Keratinocyte (primary cell): ENCODE measurements at regions not wholly inside any gene's neighbourhood (a gene's known extent, or its start where the extent isn't known, plus 50 kb on each side); places are given as distances from the start of the nearest gene placed in this dataset.

Experiments
- DNase-seq: peaks from one replicate; pipeline ENCODE4 v3.0.0-alpha.2; 2011; ENCODE audit warnings: low read depth, missing footprints, low spot score
- FAIRE-seq: peaks from 2 replicates; lab custom pipeline; 2011; peaks lifted over from hg19 to GRCh38; lab: Jason Lieb, UNC
- H2AFZ ChIP-seq: 2 replicates; pipeline ENCODE4 v1.6.0; 2012; ENCODE audit warnings: low read length, control low read depth, inconsistent platforms; ENCODE audit not compliant: control insufficient read depth
- H3K27ac ChIP-seq: 2 replicates; pipeline ENCODE4 v1.5.1; 2011; ENCODE audit warnings: low read length; ENCODE audit not compliant: control insufficient read depth, insufficient read depth
- H3K27me3 ChIP-seq: 3 replicates; pipeline ENCODE4 v1.6.0; 2011; ENCODE audit warnings: low read length; ENCODE audit not compliant: control insufficient read depth, insufficient read depth; ENCODE audit errors: extremely low read depth
- H3K36me3 ChIP-seq, 2 experiments: 2 replicates in 1 of 2; 3 replicates in 1 of 2; pipeline ENCODE4 v1.5.1; 2011; ENCODE audit warnings: low read length in 2 of 2, mild to moderate bottlenecking in 1 of 2; ENCODE audit not compliant: control insufficient read depth in 2 of 2, insufficient read depth in 2 of 2; ENCODE audit errors: extremely low read depth in 1 of 2
- H3K4me1 ChIP-seq: 3 replicates; pipeline ENCODE4 v1.5.1; 2011; ENCODE audit warnings: low read length; ENCODE audit not compliant: control insufficient read depth, insufficient read depth; ENCODE audit errors: extremely low read depth
- H3K4me2 ChIP-seq: 3 replicates; pipeline ENCODE4 v1.6.0; 2011; ENCODE audit warnings: low read depth, low read length; ENCODE audit not compliant: control insufficient read depth, insufficient read depth; ENCODE audit errors: extremely low read depth
- H3K4me3 ChIP-seq, 3 experiments: fragments of 200-600 bp in 1 of 3; sonication (generic) in 1 of 3; 2 replicates in 2 of 3; 3 replicates in 1 of 3; pipeline ENCODE4 v1.5.1; 2011 to 2016; ENCODE audit warnings: low read length in 3 of 3, mild to moderate bottlenecking in 3 of 3, control low read depth in 2 of 3, inconsistent platforms in 1 of 3, low read depth in 1 of 3, mixed read lengths in 1 of 3, mixed run types in 1 of 3, moderate library complexity in 1 of 3; ENCODE audit not compliant: control insufficient read depth in 2 of 3, insufficient read depth in 2 of 3; ENCODE audit errors: extremely low read depth in 1 of 3
- H3K79me2 ChIP-seq: 2 replicates; pipeline ENCODE4 v1.6.0; 2012; ENCODE audit warnings: low read length; ENCODE audit not compliant: control insufficient read depth, insufficient read depth
- H3K9ac ChIP-seq: 3 replicates; pipeline ENCODE4 v1.6.0; 2011; ENCODE audit warnings: low read length; ENCODE audit not compliant: control insufficient read depth, insufficient read depth; ENCODE audit errors: extremely low read depth
- H3K9me1 ChIP-seq: 3 replicates; pipeline ENCODE4 v1.6.0; 2011; ENCODE audit warnings: low read length; ENCODE audit not compliant: control insufficient read depth, insufficient read depth; ENCODE audit errors: extremely low read depth
- H3K9me3 ChIP-seq: 2 replicates; pipeline ENCODE4 v1.5.1; 2012; ENCODE audit warnings: low read depth, low read length; ENCODE audit not compliant: control insufficient read depth
- H4K20me1 ChIP-seq: 3 replicates; pipeline ENCODE4 v1.6.0; 2011; ENCODE audit warnings: low read length; ENCODE audit not compliant: control insufficient read depth, insufficient read depth; ENCODE audit errors: extremely low read depth
- CTCF ChIP-seq, 3 experiments: IDR thresholded peaks in 1 of 3; conservative IDR thresholded peaks in 1 of 3; optimal IDR thresholded peaks in 1 of 3; 2 replicates in 2 of 3; 3 replicates in 1 of 3; pipeline versions ENCODE3 to v1.5.1; 2011; ENCODE audit warnings: low read length in 3 of 3, mild to moderate bottlenecking in 3 of 3, moderate library complexity in 2 of 3, control low read depth in 1 of 3, inconsistent platforms in 1 of 3; ENCODE audit not compliant: insufficient read depth in 2 of 3; ENCODE audit errors: extremely low read depth in 1 of 3
- EZH2 ChIP-seq: IDR thresholded peaks from one replicate; pipeline ENCODE4 v1.6.1; 2012; ENCODE audit warnings: inconsistent platforms, mild to moderate bottlenecking, low read length, moderate library complexity
- dilution Hi-C: fragments of 300-500 bp; cut with MboI; formaldehyde crosslinking; loops from one replicate; pipeline ENCODE4 v1.7.0; 2020; ENCODE audit warnings: low sequenced_read_pairs; ENCODE audit not compliant: extremely low pct_ligation_motif_present

GRCh38 chr12:124426594-124427555, 132.0 kb downstream of the RFLNA start:
- FAIRE-seq = no peak
- dilution Hi-C loops = no loop called here
- peaks cover under 1% of the 10 kb centered on the region for H3K79me2 ChIP-seq
- H3K4me2 ChIP-seq = no peak overlapping the region
- H3K27ac ChIP-seq = no peak overlapping the region
- no peak overlapping the region for H3K9ac ChIP-seq
- no peak overlapping the region for H3K4me3 ChIP-seq
- H2AFZ ChIP-seq = no peak overlapping the region
- no peaks in the 10 kb centered on the region for H3K27me3 ChIP-seq
- DNase-seq = no peak
- H3K9me3 ChIP-seq = no peaks in the 10 kb centered on the region
- TF ChIP-seq CTCF (optimal IDR thresholded peaks at IDR 0.05 in 1 of 3, IDR thresholded peaks at IDR 0.05 in 1 of 3, conservative IDR thresholded peaks at IDR 0.05 in 1 of 3; ENCODE audit: extremely low read depth in 1 of 3, insufficient read depth in 2 of 3, low read length in 3 of 3) (no peak), EZH2 (no peak)
- peaks cover 17% of the 10 kb centered on the region for H3K4me1 ChIP-seq
- H3K9me1 ChIP-seq = peaks cover 2% of the 10 kb centered on the region
- peaks cover 6% of the 10 kb centered on the region for H4K20me1 ChIP-seq
- peaks cover 9 to 24% of the 10 kb centered on the region in 2 experiments for H3K36me3 ChIP-seq

DNA sequence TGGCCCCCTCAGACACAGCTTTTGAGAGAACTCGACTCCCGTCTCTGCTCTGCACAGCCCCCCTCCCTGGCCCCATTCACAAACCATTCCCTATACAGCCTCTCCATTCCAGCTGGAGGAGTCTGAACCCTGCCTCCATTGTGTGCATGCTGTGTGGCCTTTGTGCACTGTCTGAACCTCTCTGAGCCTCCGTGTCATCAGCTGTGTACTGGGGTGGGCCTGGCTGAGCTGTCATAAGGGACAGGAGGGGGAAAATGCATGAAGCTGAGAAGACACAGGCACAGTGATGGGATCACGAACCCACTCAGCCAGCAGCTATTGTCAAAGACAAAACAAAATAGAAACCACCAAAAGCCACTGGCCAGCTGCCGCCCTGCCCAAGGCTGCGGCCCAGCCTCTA, 130.8 kb downstream of the RFLNA start:
- DNase-seq = no peak
- no peak overlapping the region for H3K9ac ChIP-seq
- peaks cover 4% of the 10 kb centered on the region for H4K20me1 ChIP-seq
- H3K79me2 ChIP-seq = no peaks in the 10 kb centered on the region
- H3K9me1 ChIP-seq = peaks cover 2% of the 10 kb centered on the region
- H3K27ac ChIP-seq = no peak overlapping the region
- H3K27me3 ChIP-seq = no peaks in the 10 kb centered on the region
- TF ChIP-seq EZH2 (no peak), CTCF (optimal IDR thresholded peaks at IDR 0.05 in 1 of 3, IDR thresholded peaks at IDR 0.05 in 1 of 3, conservative IDR thresholded peaks at IDR 0.05 in 1 of 3; ENCODE audit: extremely low read depth in 1 of 3, insufficient read depth in 2 of 3, low read length in 3 of 3) (no peak)
- no peak overlapping the region for H2AFZ ChIP-seq
- H3K9me3 ChIP-seq = no peaks in the 10 kb centered on the region
- dilution Hi-C loops = no loop called here
- FAIRE-seq = no peak
- H3K36me3 ChIP-seq = peaks cover 4 to 26% of the 10 kb centered on the region in 2 experiments
- H3K4me3 ChIP-seq = no peak overlapping the region
- no peak overlapping the region for H3K4me2 ChIP-seq
- H3K4me1 ChIP-seq = peaks cover 18% of the 10 kb centered on the region
